ENCODE measurements at regions not wholly inside any gene's neighbourhood (a gene's known extent, or its start where the extent isn't known, plus 50 kb on each side); places are given as distances from the start of the nearest gene placed in this dataset.
"Not testable (repeated sequence)": the region's sequence is repeated elsewhere in the genome, so short reads cannot be mapped to it uniquely, and the experiment has no call there.

GRCh38 chr9:90981726-90982125 is 180.1 kb downstream of the SYK start:
- no peak for DNase-seq (ENCODE audit: low read depth)

- no peak for DNase-seq (ENCODE audit: low read depth)
These were observed 181.8 kb downstream of the SYK start for GRCh38 chr9:90983394-90983793.

GRCh38 chr9:90985631-90986030 is 184.0 kb downstream of the SYK start:
- DNase-seq (ENCODE audit: low read depth) = no peak

GRCh38 chr9:90986161-90986560 is 184.5 kb downstream of the SYK start:
- no peak for DNase-seq (ENCODE audit: low read depth)

- DNase-seq (ENCODE audit: low read depth) = no peak
These were observed 185.9 kb downstream of the SYK start for GRCh38 chr9:90987566-90987965.

GRCh38 chr9:90988318-90988717 is 186.7 kb downstream of the SYK start:
- DNase-seq (ENCODE audit: low read depth) = no peak

GRCh38 chr9:90991953-90992352 is 190.3 kb downstream of the SYK start:
- no peak for DNase-seq (ENCODE audit: low read depth)

- no peak for DNase-seq (ENCODE audit: low read depth)
These were observed 193.9 kb downstream of the SYK start for GRCh38 chr9:90995516-90995915.

GRCh38 chr9:90996154-90997065 is 194.8 kb downstream of the SYK start:
- DNase-seq (ENCODE audit: low read depth) = no peak

- DNase-seq (ENCODE audit: low read depth) = no peak
These were observed 197.0 kb downstream of the SYK start for GRCh38 chr9:90998573-90998972.

- no peak for DNase-seq (ENCODE audit: low read depth)
These were observed 198.1 kb downstream of the SYK start for GRCh38 chr9:90999425-91000397.

- DNase-seq (ENCODE audit: low read depth) = no peak
These were observed 199.6 kb downstream of the SYK start for GRCh38 chr9:91001146-91001611.

- no peak for DNase-seq (ENCODE audit: low read depth)
These were observed 202.9 kb downstream of the SYK start for GRCh38 chr9:91004484-91004883.

GRCh38 chr9:91004992-91005391 is 203.4 kb downstream of the SYK start:
- no peak for DNase-seq (ENCODE audit: low read depth)

- DNase-seq (ENCODE audit: low read depth) = no peak
These were observed 204.4 kb downstream of the SYK start for GRCh38 chr9:91006046-91006445.

GRCh38 chr9:91008568-91008967 is 206.9 kb downstream of the SYK start:
- DNase-seq (ENCODE audit: low read depth) = no peak

- no peak for DNase-seq (ENCODE audit: low read depth)
These were observed 210.3 kb downstream of the SYK start for GRCh38 chr9:91011891-91012290.

GRCh38 chr9:91012933-91013841 is 211.6 kb downstream of the SYK start:
- DNase-seq (ENCODE audit: low read depth) = no peak

GRCh38 chr9:91017245-91017644 is 215.6 kb downstream of the SYK start:
- DNase-seq (ENCODE audit: low read depth) = no peak

- DNase-seq (ENCODE audit: low read depth) = not testable (repeated sequence)
These were observed 218.3 kb downstream of the SYK start for GRCh38 chr9:91019871-91020270.

- not testable (repeated sequence) for DNase-seq (ENCODE audit: low read depth)
These were observed 220.0 kb downstream of the SYK start for GRCh38 chr9:91021656-91022055.

GRCh38 chr9:91023741-91024140 is 222.1 kb downstream of the SYK start:
- DNase-seq (ENCODE audit: low read depth) = no peak
